Posterior vena cava (tissue), 2 donors: ENCODE measurements at regions not wholly inside any gene's neighbourhood (a gene's known extent, or its start where the extent isn't known, plus 50 kb on each side); places are given as distances from the start of the nearest gene placed in this dataset.
"Not testable (repeated sequence)": the region's sequence is repeated elsewhere in the genome, so short reads cannot be mapped to it uniquely, and the experiment has no call there.

ENCODE experiments used
- DNase-seq: peaks from one replicate; pipeline ENCODE4 v3.0.0-alpha.2; 2020; ENCODE audit warnings: low spot score
- intact Hi-C, 2 donors: fragments of 100-400 bp; cut with DNase I; formaldehyde crosslinking; loops; one replicate each; pipeline versions ENCODE4 v1.14.1 to v1.14.2; 2022 to 2023
- donor health status: DM: yes; HTN: yes; CAD: no.
- donor health status: DM: yes; HTN: yes; CAD: no.

- intact Hi-C loops = no loop called here
These were observed 299.2 kb downstream of the RPS29 start for GRCh38 chr14:49287004-49287403.

GRCh38 chr14:49286257-49286983, 299.8 kb downstream of the RPS29 start:
- DNase-seq = no peak
- intact Hi-C loops = no loop called here

More at GRCh38 chr14:49287004-49287403, 299.2 kb downstream of the RPS29 start:
- DNase-seq = no peak

- intact Hi-C loops = no loop called here
- DNase-seq = no peak
These were observed 305.6 kb downstream of the RPS29 start for GRCh38 chr14:49280566-49280965.

- DNase-seq = no peak
- intact Hi-C loops = no loop called here
These were observed 335.7 kb downstream of the RPS29 start for GRCh38 chr14:49250517-49250916.

- intact Hi-C loops = no loop called here
- DNase-seq = no peak
These were observed 336.1 kb downstream of the RPS29 start for GRCh38 chr14:49250109-49250508.

- DNase-seq = no peak
These were observed 337.2 kb downstream of the RPS29 start for GRCh38 chr14:49249022-49249421.

GRCh38 chr14:49243777-49244176, 342.4 kb downstream of the RPS29 start:
- intact Hi-C loops, DNase-seq: not testable (repeated sequence)

More at GRCh38 chr14:49249022-49249421, 337.2 kb downstream of the RPS29 start:
- intact Hi-C loops = no loop called here

- intact Hi-C loops = no loop called here
- no peak for DNase-seq
These were observed 345.8 kb downstream of the RPS29 start for GRCh38 chr14:49240383-49240782.

- intact Hi-C loops = no loop called here
- no peak for DNase-seq
These were observed 357.6 kb downstream of the RPS29 start for GRCh38 chr14:49228552-49228951.

GRCh38 chr14:49221316-49221715, 364.9 kb downstream of the RPS29 start:
- intact Hi-C loops = no loop called here
- no peak for DNase-seq

- DNase-seq = no peak
- intact Hi-C loops = no loop called here
These were observed 365.7 kb downstream of the RPS29 start for GRCh38 chr14:49220492-49220891.

- intact Hi-C loops = no loop called here
- DNase-seq = no peak
These were observed 367.6 kb downstream of the RPS29 start for GRCh38 chr14:49218436-49219092.

GRCh38 chr14:49212721-49213120, 373.5 kb downstream of the RPS29 start:
- intact Hi-C loops = no loop called here
- DNase-seq = no peak

- intact Hi-C loops = no loop called here
- no peak for DNase-seq
These were observed 376.8 kb downstream of the RPS29 start for GRCh38 chr14:49209416-49209815.

GRCh38 chr14:49206828-49207227, 379.4 kb downstream of the RPS29 start:
- intact Hi-C loops = no loop called here
- no peak for DNase-seq

GRCh38 chr14:49203676-49204075, 382.5 kb downstream of the RPS29 start:
- intact Hi-C loops = no loop called here
- no peak for DNase-seq

- intact Hi-C loops = no loop called here
- no peak for DNase-seq
These were observed 387.0 kb downstream of the RPS29 start for GRCh38 chr14:49199159-49199558.

- intact Hi-C loops = no loop called here
- DNase-seq = no peak
These were observed 389.9 kb downstream of the RPS29 start for GRCh38 chr14:49196327-49196726.

- intact Hi-C loops = no loop called here
- no peak for DNase-seq
These were observed 392.1 kb downstream of the RPS29 start for GRCh38 chr14:49194067-49194466.

- intact Hi-C loops = no loop called here
- no peak for DNase-seq
These were observed 392.7 kb downstream of the RPS29 start for GRCh38 chr14:49193332-49194065.
